OCI-LY7 (cell line): ENCODE measurements at regions not wholly inside any gene's neighbourhood (a gene's known extent, or its start where the extent isn't known, plus 50 kb on each side); places are given as distances from the start of the nearest gene placed in this dataset.

Source experiments
- CTCF ChIP-seq: fragments of 200-600 bp; sonication (generic); conservative IDR thresholded peaks from 2 replicates; pipeline ENCODE4 v1.5.1; 2014; ENCODE audit warnings: mild to moderate bottlenecking, antibody characterized with exemption, low read length, moderate library complexity, mixed read lengths
- EZH2phosphoT487 ChIP-seq: fragments of 200-600 bp; sonication (generic); IDR thresholded peaks from 2 replicates; pipeline ENCODE4 v1.6.1; 2018; ENCODE audit warnings: low read depth, borderline replicate concordance, mild to moderate bottlenecking, mixed run types, antibody characterized with exemption, low read length, moderate library complexity, mixed read lengths

DNA sequence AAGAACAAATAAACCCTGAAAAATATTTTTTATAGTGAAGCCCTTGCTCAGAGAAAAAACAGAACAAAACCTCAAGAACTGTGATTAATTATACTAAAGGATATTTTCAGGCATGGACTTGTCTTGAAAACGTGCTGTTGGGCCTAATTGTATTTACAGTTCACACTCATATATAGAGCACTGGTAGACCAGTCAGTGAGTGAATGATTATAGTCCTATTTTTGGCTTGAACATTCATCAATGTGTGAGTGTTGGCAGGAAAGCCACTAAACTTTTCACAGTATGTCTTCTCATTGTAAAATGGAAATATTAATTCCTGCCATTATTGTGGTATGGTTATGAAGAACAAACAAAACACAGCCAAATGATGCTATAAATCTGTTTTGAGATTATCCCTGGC, 462.8 kb downstream of the KCNA4 start:
- TF ChIP-seq CTCF = no peak
- no peak for TF ChIP-seq EZH2phosphoT487
